ENCODE measurements at regions not wholly inside any gene's neighbourhood (a gene's known extent, or its start where the extent isn't known, plus 50 kb on each side); places are given as distances from the start of the nearest gene placed in this dataset.

- H3K4me1 ChIP-seq: no peaks in the 10 kb centered on the region
- H3K27ac ChIP-seq: no peak overlapping the region
- no peaks in the 10 kb centered on the region for H3K36me3 ChIP-seq
- intact Hi-C loops (cut with DNase I): no loop called here
- no peaks in the 10 kb centered on the region for H3K9me3 ChIP-seq
- no peak for TF ChIP-seq CTCF (IDR thresholded peaks at IDR 0.05)
- 47 to 53% methylated on average over 5 of the region's 5 CpGs for WGBS, 2 donors
- H3K4me3 ChIP-seq: no peak overlapping the region
- DNase-seq: no peak
- H3K27me3 ChIP-seq: no peaks in the 10 kb centered on the region
- ATAC-seq: no peak
- no peak for FAIRE-seq
Observed at GRCh38 chr14:40003773-40004172, 571.5 kb upstream of the FBXO33 start.

GRCh38 chr14:39998854-39999253, 566.6 kb upstream of the FBXO33 start:
- ATAC-seq (no peak), FAIRE-seq (no peak), DNase-seq (no peak)
- H3K27me3 ChIP-seq: no peaks in the 10 kb centered on the region
- H3K4me1 ChIP-seq: no peaks in the 10 kb centered on the region
- H3K27ac ChIP-seq: no peak overlapping the region
- H3K9me3 ChIP-seq: no peaks in the 10 kb centered on the region
- H3K36me3 ChIP-seq: no peaks in the 10 kb centered on the region
- intact Hi-C loops (cut with DNase I): no loop called here
- no peak overlapping the region for H3K4me3 ChIP-seq
- TF ChIP-seq CTCF (IDR thresholded peaks at IDR 0.05): no peak
- 66 to 81% methylated on average over 6 of the region's 6 CpGs for WGBS, 2 donors

- Histone ChIP-seq H3K27me3 (no peaks in the 10 kb centered on the region), H3K36me3 (no peaks in the 10 kb centered on the region), H3K4me3 (no peak overlapping the region), H3K4me1 (no peaks in the 10 kb centered on the region), H3K9me3 (no peaks in the 10 kb centered on the region), H3K27ac (no peak overlapping the region)
- ATAC-seq (no peak), FAIRE-seq (no peak), DNase-seq (no peak)
- no peak for TF ChIP-seq CTCF (IDR thresholded peaks at IDR 0.05)
- 64 to 91% methylated on average over 2 of the region's 2 CpGs for WGBS, 2 donors
- intact Hi-C loops (cut with DNase I): no loop called here
Observed at GRCh38 chr14:39998114-39998513, 565.9 kb upstream of the FBXO33 start.

GRCh38 chr14:39991041-39991440, 558.8 kb upstream of the FBXO33 start:
- intact Hi-C loops (cut with DNase I): no loop called here
- DNase-seq: no peak
- H3K27ac ChIP-seq: no peak overlapping the region
- H3K36me3 ChIP-seq: no peaks in the 10 kb centered on the region
- H3K4me1 ChIP-seq: no peaks in the 10 kb centered on the region
- no peak for TF ChIP-seq CTCF (IDR thresholded peaks at IDR 0.05)
- H3K9me3 ChIP-seq: no peaks in the 10 kb centered on the region
- H3K27me3 ChIP-seq: no peaks in the 10 kb centered on the region
- 54 to 68% methylated on average over 2 of the region's 2 CpGs for WGBS, 2 donors
- no peak for ATAC-seq
- FAIRE-seq: no peak
- H3K4me3 ChIP-seq: no peak overlapping the region

GRCh38 chr14:39988939-39989338, 556.7 kb upstream of the FBXO33 start:
- no peak overlapping the region for H3K27ac ChIP-seq
- no peak overlapping the region for H3K4me3 ChIP-seq
- 10 to 11% methylated on average over 2 of the region's 2 CpGs for WGBS, 2 donors
- intact Hi-C loops (cut with DNase I): no loop called here
- no peaks in the 10 kb centered on the region for H3K27me3 ChIP-seq
- ATAC-seq: peak in 1 of 4 donors; percentile 30
- no peak for DNase-seq
- H3K9me3 ChIP-seq: no peaks in the 10 kb centered on the region
- FAIRE-seq: peak; percentile 37
- no peaks in the 10 kb centered on the region for H3K4me1 ChIP-seq
- H3K36me3 ChIP-seq: no peaks in the 10 kb centered on the region
- no peak for TF ChIP-seq CTCF (IDR thresholded peaks at IDR 0.05)

Measured in pancreas (tissue), 10 donors.